PC-9 (cell line): ENCODE measurements at regions not wholly inside any gene's neighbourhood (a gene's known extent, or its start where the extent isn't known, plus 50 kb on each side); places are given as distances from the start of the nearest gene placed in this dataset.

Experiments
- BruUV-seq: library from RNA; stranded (reverse); fragments of 400-500 nt; replicated peaks from 2 replicates; lab custom pipeline; 2021; lab: Mats Ljungman, UMichigan
- CTCF ChIA-PET: fragments of 300-600 bp; sonication (Branson Sonifier 250); formaldehyde crosslinking; loops from one replicate; lab custom pipeline; 2022; ENCODE audit warnings: antibody characterized with exemption; lab: Charles Lee
- POLR2A ChIA-PET: fragments of 300-600 bp; sonication (Branson Sonifier 250); formaldehyde crosslinking; loops from one replicate; lab custom pipeline; 2022; ENCODE audit warnings: antibody characterized with exemption; ENCODE audit not compliant: unreplicated experiment; lab: Charles Lee
- DNase-seq, 2 experiments: peaks; one replicate each; pipeline versions ENCODE4 v3.0.0 to v3.0.0-alpha.2; 2015 to 2022; ENCODE audit warnings: mixed read lengths in 1 of 2
- H2AFZ ChIP-seq: fragments of 200-600 bp; sonication (generic); 2 replicates; pipeline ENCODE4 v1.8.1; 2017; ENCODE audit warnings: antibody characterized with exemption
- H3F3A ChIP-seq: fragments of 200-600 bp; sonication (generic); 2 replicates; pipeline ENCODE4 v1.8.1; 2017; ENCODE audit warnings: antibody characterized with exemption, mild to moderate bottlenecking, low read depth; ENCODE audit not compliant: insufficient read depth
- H3K27ac ChIP-seq: fragments of 200-600 bp; sonication (generic); 2 replicates; pipeline ENCODE4 v1.6.1; 2016; ENCODE audit warnings: mixed run types
- H3K27me3 ChIP-seq: fragments of 200-600 bp; sonication (generic); 2 replicates; pipeline ENCODE4 v1.6.1; 2016; ENCODE audit warnings: low read depth, mixed run types; ENCODE audit not compliant: insufficient read depth
- H3K36me3 ChIP-seq: fragments of 200-600 bp; sonication (generic); 2 replicates; pipeline ENCODE4 v1.6.1; 2016; ENCODE audit warnings: low read depth, mixed run types
- H3K4me1 ChIP-seq: fragments of 200-600 bp; sonication (generic); replicated peaks from 2 replicates; pipeline ENCODE4 v1.6.1; 2016; ENCODE audit warnings: mixed run types; ENCODE audit not compliant: insufficient read depth
- H3K4me2 ChIP-seq: fragments of 200-600 bp; sonication (generic); 2 replicates; pipeline ENCODE4 v1.6.1; 2017; ENCODE audit warnings: mixed run types
- H3K4me3 ChIP-seq: fragments of 200-600 bp; sonication (generic); 2 replicates; pipeline ENCODE4 v1.6.1; 2016; ENCODE audit warnings: mixed run types
- H3K79me2 ChIP-seq: fragments of 200-600 bp; sonication (generic); 2 replicates; pipeline ENCODE4 v1.6.1; 2017; ENCODE audit warnings: low read depth, mixed run types
- H3K9me2 ChIP-seq: fragments of 200-600 bp; sonication (generic); 2 replicates; pipeline ENCODE4 v1.8.1; 2017; ENCODE audit warnings: mild to moderate bottlenecking; ENCODE audit not compliant: insufficient read depth
- H3K9me3 ChIP-seq: fragments of 200-600 bp; sonication (generic); 2 replicates; pipeline ENCODE4 v1.8.1; 2016; ENCODE audit warnings: low read depth; ENCODE audit not compliant: insufficient read depth
- H4K20me1 ChIP-seq: fragments of 200-600 bp; sonication (generic); 2 replicates; pipeline ENCODE4 v1.8.1; 2017; ENCODE audit not compliant: insufficient read depth
- CTCF ChIP-seq: fragments of 200-600 bp; sonication (generic); conservative IDR thresholded peaks from 2 replicates; pipeline ENCODE4 v1.6.1; 2017; ENCODE audit warnings: mixed run types, antibody characterized with exemption, mild to moderate bottlenecking, moderate library complexity
- EZH2 ChIP-seq: fragments of 200-600 bp; sonication (generic); IDR thresholded peaks from 2 replicates; pipeline ENCODE4 v1.8.0; 2017; ENCODE audit warnings: antibody characterized with exemption, low read depth
- intact Hi-C: fragments of 100-400 bp; cut with micrococcal nuclease; formaldehyde crosslinking; loops from one replicate; pipeline ENCODE4 v1.10.0; 2022; ENCODE audit not compliant: unreplicated experiment

GRCh38 chr18:72456802-72457201, 87.3 kb downstream of the CBLN2 start:
- Histone ChIP-seq H3K4me1 (no peaks in the 10 kb centered on the region), H3K27me3 (no peaks in the 10 kb centered on the region), H3K27ac (no peak overlapping the region), H3K4me2 (no peak overlapping the region), H3F3A (no peaks in the 10 kb centered on the region), H3K79me2 (no peaks in the 10 kb centered on the region), H3K9me3 (no peaks in the 10 kb centered on the region; the same call in 1 of the 2 replicates), H3K9me2 (no peaks in the 10 kb centered on the region), H2AFZ (no peak overlapping the region), H3K36me3 (no peaks in the 10 kb centered on the region), H3K4me3 (no peak overlapping the region), H4K20me1 (no peaks in the 10 kb centered on the region)
- DNase-seq: no peak
- no peak for TF ChIP-seq CTCF
- TF ChIP-seq EZH2: no peak
- ChIA-PET POLR2A (no interaction called here), CTCF (no interaction called here)
- intact Hi-C loops: no loop called here
- BruUV-seq: no TSS peak

GRCh38 chr18:72452328-72452727, 91.8 kb downstream of the CBLN2 start:
- BruUV-seq: no TSS peak
- Histone ChIP-seq H3K9me3 (no peaks in the 10 kb centered on the region; the same call in 1 of the 2 replicates), H4K20me1 (no peaks in the 10 kb centered on the region), H3K27ac (no peak overlapping the region), H2AFZ (no peak overlapping the region), H3K4me1 (no peaks in the 10 kb centered on the region), H3K79me2 (no peaks in the 10 kb centered on the region), H3K27me3 (no peaks in the 10 kb centered on the region), H3K4me2 (no peak overlapping the region), H3K4me3 (no peak overlapping the region), H3K9me2 (no peaks in the 10 kb centered on the region), H3F3A (no peaks in the 10 kb centered on the region), H3K36me3 (no peaks in the 10 kb centered on the region)
- CTCF ChIA-PET: interaction anchor here (0.7 kb wide), 1 partner anchor 24 kb away, joined by 5 read pairs; no protein-coding TSS in a partner anchor
- POLR2A ChIA-PET: no interaction called here
- no peak for DNase-seq
- intact Hi-C loops: no loop called here
- TF ChIP-seq EZH2 (no peak), CTCF (no peak)

- Histone ChIP-seq H4K20me1 (no peaks in the 10 kb centered on the region), H3K9me3 (no peaks in the 10 kb centered on the region), H3F3A (no peaks in the 10 kb centered on the region), H3K4me3 (no peak overlapping the region), H3K4me2 (no peak overlapping the region), H3K27me3 (no peaks in the 10 kb centered on the region), H3K36me3 (no peaks in the 10 kb centered on the region), H3K9me2 (no peaks in the 10 kb centered on the region), H3K27ac (no peak overlapping the region), H3K4me1 (no peaks in the 10 kb centered on the region), H2AFZ (no peak overlapping the region), H3K79me2 (no peaks in the 10 kb centered on the region)
- POLR2A ChIA-PET: no interaction called here
- no peak for DNase-seq
- intact Hi-C loops: no loop called here
- no peak for TF ChIP-seq CTCF
- no peak for TF ChIP-seq EZH2
- CTCF ChIA-PET: no interaction called here
- BruUV-seq: no TSS peak
Measured at GRCh38 chr18:72444798-72445155, 99.4 kb downstream of the CBLN2 start.
